Spleen (tissue), 11 donors: ENCODE measurements at regions not wholly inside any gene's neighbourhood (a gene's known extent, or its start where the extent isn't known, plus 50 kb on each side); places are given as distances from the start of the nearest gene placed in this dataset.

Experiments
- DNase-seq: peaks from one replicate; pipeline ENCODE4 v3.0.0-alpha.2; 2020
- H3K27ac ChIP-seq, 8 donors: fragments of 200-600 bp; sonication (generic) in 7 of 8; 1 replicate in 4 of 8; 2 replicates in 4 of 8; pipeline versions ENCODE4 v1.5.0 to v1.8.0; 2016 to 2021; ENCODE audit warnings: inconsistent platforms in 4 of 8, mild to moderate bottlenecking in 4 of 8, moderate library complexity in 1 of 8
- H3K27me3 ChIP-seq, 7 donors: fragments of 200-600 bp; sonication (generic) in 6 of 7; replicated peaks in 1 of 7; 1 replicate in 4 of 7; 2 replicates in 3 of 7; pipeline versions ENCODE4 v1.5.0 to v1.8.0; 2016 to 2021; ENCODE audit warnings: inconsistent platforms in 3 of 7, mild to moderate bottlenecking in 1 of 7
- H3K36me3 ChIP-seq, 6 donors: fragments of 200-600 bp; sonication (generic) in 5 of 6; 1 replicate in 4 of 6; 2 replicates in 2 of 6; pipeline versions ENCODE4 v1.5.0 to v1.8.0; 2016 to 2021; ENCODE audit warnings: inconsistent platforms in 2 of 6
- H3K4me1 ChIP-seq, 6 donors: fragments of 200-600 bp; sonication (generic) in 5 of 6; 1 replicate in 3 of 6; 2 replicates in 3 of 6; pipeline versions ENCODE4 v1.5.0 to v1.8.0; 2016 to 2021; ENCODE audit warnings: inconsistent platforms in 3 of 6
- H3K4me3 ChIP-seq, 8 donors: fragments of 200-600 bp; sonication (generic) in 7 of 8; 1 replicate in 4 of 8; 2 replicates in 4 of 8; pipeline versions ENCODE4 v1.5.0 to v1.8.0; 2016 to 2021; ENCODE audit warnings: inconsistent platforms in 4 of 8, mild to moderate bottlenecking in 4 of 8, moderate library complexity in 2 of 8
- H3K9me3 ChIP-seq, 8 donors: fragments of 200-600 bp; sonication (generic) in 7 of 8; 1 replicate in 4 of 8; 2 replicates in 4 of 8; pipeline versions ENCODE4 v1.5.0 to v1.8.0; 2016 to 2021; ENCODE audit warnings: inconsistent platforms in 4 of 8
- POLR2A ChIP-seq, 3 donors: fragments of 450-650 bp; IDR thresholded peaks; one replicate each; pipeline ENCODE4 v1.5.1; 2017; ENCODE audit warnings: antibody characterized with exemption in 3 of 3, mild to moderate bottlenecking in 1 of 3
- POLR2AphosphoS5 ChIP-seq, 3 donors: sonication (generic); formaldehyde crosslinking; IDR thresholded peaks; one replicate each; pipeline ENCODE4 v1.5.1; 2017; ENCODE audit warnings: antibody characterized with exemption in 3 of 3
- WGBS, 5 donors: extraction: QIAGEN DNeasy Blood & Tissue Kit in 3 of 5; methylation state at CpG; one replicate each; pipeline versions ENCODE4 v1.1.5 to v1.1.7; 2013 to 2018; 5-methylcytosine and 5-hydroxymethylcytosine counted together
- intact Hi-C: fragments of 100-400 bp; cut with DNase I; formaldehyde crosslinking; loops from one replicate; pipeline ENCODE4 v1.15.0; 2023; ENCODE audit warnings: low total_unique reads
- TF ChIP-seq, protein P1 (sequence below), 11 experiments: fragments of 200-600 bp in 7 of 11; fragments of 450-650 bp in 4 of 11; sonication (generic) in 4 of 11; IDR thresholded peaks in 8 of 11; conservative IDR thresholded peaks in 3 of 11; 1 replicate in 7 of 11; 2 replicates in 4 of 11; pipeline versions ENCODE4 v1.4.0 to v1.8.0; 2016 to 2021; ENCODE audit warnings: antibody characterized with exemption in 11 of 11, inconsistent platforms in 4 of 11, mild to moderate bottlenecking in 1 of 11
- donor health status: healthy with polysubstance abuse.
- donor health status: DM: no; HTN: no; CAD: no; lungs with moderate emphysema.
- donor health status: DM: no; HTN: no; CAD: no.
- donor health status: Bipolar disorder and iron deficiency.
- donor health status: healthy.
- donor health status: DM: no; HTN: no; CAD: no.
- donor health status: DM: yes; HTN: yes; CAD: no.

GRCh38 chr3:70813311-70813710 lies 500.9 kb upstream of the MDFIC2 start:
- no peak for TF ChIP-seq POLR2A (IDR thresholded peaks at IDR 0.05)
- no peak for TF ChIP-seq POLR2AphosphoS5 (IDR thresholded peaks at IDR 0.05)
- TF ChIP-seq, protein P1, sequence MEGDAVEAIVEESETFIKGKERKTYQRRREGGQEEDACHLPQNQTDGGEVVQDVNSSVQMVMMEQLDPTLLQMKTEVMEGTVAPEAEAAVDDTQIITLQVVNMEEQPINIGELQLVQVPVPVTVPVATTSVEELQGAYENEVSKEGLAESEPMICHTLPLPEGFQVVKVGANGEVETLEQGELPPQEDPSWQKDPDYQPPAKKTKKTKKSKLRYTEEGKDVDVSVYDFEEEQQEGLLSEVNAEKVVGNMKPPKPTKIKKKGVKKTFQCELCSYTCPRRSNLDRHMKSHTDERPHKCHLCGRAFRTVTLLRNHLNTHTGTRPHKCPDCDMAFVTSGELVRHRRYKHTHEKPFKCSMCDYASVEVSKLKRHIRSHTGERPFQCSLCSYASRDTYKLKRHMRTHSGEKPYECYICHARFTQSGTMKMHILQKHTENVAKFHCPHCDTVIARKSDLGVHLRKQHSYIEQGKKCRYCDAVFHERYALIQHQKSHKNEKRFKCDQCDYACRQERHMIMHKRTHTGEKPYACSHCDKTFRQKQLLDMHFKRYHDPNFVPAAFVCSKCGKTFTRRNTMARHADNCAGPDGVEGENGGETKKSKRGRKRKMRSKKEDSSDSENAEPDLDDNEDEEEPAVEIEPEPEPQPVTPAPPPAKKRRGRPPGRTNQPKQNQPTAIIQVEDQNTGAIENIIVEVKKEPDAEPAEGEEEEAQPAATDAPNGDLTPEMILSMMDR (IDR thresholded peaks at IDR 0.05 in 8 of 11, conservative IDR thresholded peaks at IDR 0.05 in 3 of 11) = no peak
- Histone ChIP-seq H3K27me3 (no peaks in the 10 kb centered on the region), H3K4me3 (no peak overlapping the region), H3K36me3 (no peaks in the 10 kb centered on the region), H3K4me1 (no peaks in the 10 kb centered on the region), H3K27ac (no peak overlapping the region), H3K9me3 (peaks cover 0 to 18% (median 9%) of the 10 kb centered on the region in 8 donors)
- no peak for DNase-seq
- 82 to 94% (median 85%) methylated on average over 3 of the region's 3 CpGs for WGBS, 5 donors
- intact Hi-C loops = no loop called here

GRCh38 chr3:70811880-70812279 lies 499.4 kb upstream of the MDFIC2 start:
- H3K4me1 ChIP-seq = no peaks in the 10 kb centered on the region
- WGBS, 5 donors = 36 to 41% (median 39%) methylated on average over 2 of the region's 2 CpGs
- DNase-seq = no peak
- H3K27ac ChIP-seq = no peak overlapping the region
- no peak overlapping the region for H3K4me3 ChIP-seq
- H3K9me3 ChIP-seq = peaks cover 0 to 10% (median 6%) of the 10 kb centered on the region in 8 donors
- no peak for TF ChIP-seq POLR2AphosphoS5 (IDR thresholded peaks at IDR 0.05)
- no peak for TF ChIP-seq POLR2A (IDR thresholded peaks at IDR 0.05)
- TF ChIP-seq, protein P1 (IDR thresholded peaks at IDR 0.05 in 8 of 11, conservative IDR thresholded peaks at IDR 0.05 in 3 of 11) = no peak
- no peaks in the 10 kb centered on the region for H3K36me3 ChIP-seq
- H3K27me3 ChIP-seq = no peaks in the 10 kb centered on the region
- intact Hi-C loops = no loop called here

DNA sequence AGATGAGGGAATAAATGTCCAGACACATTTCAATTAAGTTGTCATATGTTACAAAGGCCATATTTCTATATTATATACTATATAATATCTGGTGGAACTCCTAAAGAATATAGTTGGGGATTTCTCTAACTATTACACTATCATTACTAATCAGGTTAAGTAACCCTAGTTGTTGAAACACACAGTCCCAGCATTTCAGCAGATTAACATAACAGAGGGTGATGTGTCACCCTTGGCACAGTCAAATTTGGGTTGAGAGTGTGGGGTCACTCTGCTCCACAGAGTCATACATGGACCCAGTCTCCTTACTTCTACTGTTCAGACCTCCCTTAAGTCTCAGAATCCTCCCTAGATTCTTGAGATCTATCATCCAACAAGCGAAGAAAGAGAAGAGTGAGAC lies 496.4 kb upstream of the MDFIC2 start:
- H3K27me3 ChIP-seq = no peaks in the 10 kb centered on the region
- no peaks in the 10 kb centered on the region for H3K4me1 ChIP-seq
- no peak for TF ChIP-seq POLR2A (IDR thresholded peaks at IDR 0.05)
- TF ChIP-seq POLR2AphosphoS5 (IDR thresholded peaks at IDR 0.05) = no peak
- TF ChIP-seq, protein P1 (IDR thresholded peaks at IDR 0.05 in 8 of 11, conservative IDR thresholded peaks at IDR 0.05 in 3 of 11) = no peak
- H3K36me3 ChIP-seq = no peaks in the 10 kb centered on the region
- 71 to 90% (median 75%) methylated on average over 1 of the region's 1 CpG for WGBS, 5 donors
- no peak for DNase-seq
- H3K9me3 ChIP-seq = no peaks in the 10 kb centered on the region
- intact Hi-C loops = no loop called here
- no peak overlapping the region for H3K4me3 ChIP-seq
- H3K27ac ChIP-seq = no peak overlapping the region

DNA sequence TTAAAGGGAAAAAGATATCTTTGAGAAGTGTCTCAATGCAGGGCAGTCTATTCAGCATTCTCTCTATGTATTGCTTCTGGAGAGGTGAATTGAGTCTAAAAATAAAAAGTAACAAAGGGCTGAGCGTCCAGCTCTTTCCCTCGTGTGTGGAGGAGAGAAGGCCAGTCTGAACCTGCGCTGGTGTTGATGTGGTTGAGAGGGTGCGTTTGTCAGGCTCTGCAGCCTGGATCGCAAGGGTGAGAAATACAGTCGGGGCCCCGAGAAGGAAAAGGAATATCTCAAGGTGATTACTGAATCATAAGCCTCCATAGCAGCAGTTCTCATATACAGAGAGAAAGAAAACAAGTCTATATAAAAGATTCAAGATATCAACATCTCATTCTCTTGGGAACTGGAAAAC lies 494.1 kb upstream of the MDFIC2 start:
- 85 to 95% (median 90%) methylated on average over 7 of the region's 7 CpGs for WGBS, 5 donors
- H3K4me3 ChIP-seq = no peak overlapping the region
- TF ChIP-seq, protein P1 (IDR thresholded peaks at IDR 0.05 in 8 of 11, conservative IDR thresholded peaks at IDR 0.05 in 3 of 11) = no peak
- TF ChIP-seq POLR2AphosphoS5 (IDR thresholded peaks at IDR 0.05) (no peak), POLR2A (IDR thresholded peaks at IDR 0.05) (no peak)
- H3K4me1 ChIP-seq = no peaks in the 10 kb centered on the region
- no peaks in the 10 kb centered on the region for H3K36me3 ChIP-seq
- no peak for DNase-seq
- no peak overlapping the region for H3K27ac ChIP-seq
- H3K9me3 ChIP-seq = no peaks in the 10 kb centered on the region
- intact Hi-C loops = no loop called here
- H3K27me3 ChIP-seq = no peaks in the 10 kb centered on the region
